DND-41 (cell line): ENCODE measurements at regions not wholly inside any gene's neighbourhood (a gene's known extent, or its start where the extent isn't known, plus 50 kb on each side); places are given as distances from the start of the nearest gene placed in this dataset.

Source experiments
- CTCF ChIP-seq: IDR thresholded peaks from 2 replicates; pipeline ENCODE4 v1.5.1; 2012; ENCODE audit warnings: borderline replicate concordance, low read length, moderate library complexity, mild to moderate bottlenecking; ENCODE audit not compliant: poor library complexity, severe bottlenecking; ENCODE audit errors: extremely low read depth
- EZH2 ChIP-seq: IDR thresholded peaks from 3 replicates; pipeline ENCODE4 v1.6.1; 2012; ENCODE audit warnings: borderline replicate concordance, low read depth, mild to moderate bottlenecking, moderate library complexity, low read length, inconsistent platforms; ENCODE audit not compliant: severe bottlenecking

GRCh38 chr1:95953015-95953414, 719.0 kb downstream of the RWDD3 start:
- no peak for TF ChIP-seq CTCF
- TF ChIP-seq EZH2 = no peak
